ENCODE measurements at regions not wholly inside any gene's neighbourhood (a gene's known extent, or its start where the extent isn't known, plus 50 kb on each side); places are given as distances from the start of the nearest gene placed in this dataset.

GRCh38 chr16:6557353-6558023, 775.2 kb upstream of the RBFOX1 start:
- H3K4me3 Mint-ChIP-seq = peak overlapping the region; percentile 53
- H3K4me1 Mint-ChIP-seq = peaks cover 59% of the 10 kb centered on the region
- Histone ChIP-seq H3K36me3 (ENCODE audit: insufficient read depth) (peaks cover 5% of the 10 kb centered on the region; the same call in 1 of the 2 replicates), H3K79me2 (replicated peaks; ENCODE audit: insufficient read depth) (no peaks in the 10 kb centered on the region), H3K4me1 (ENCODE audit: insufficient read depth) (peaks cover 18% of the 10 kb centered on the region), H3K9me2 (ENCODE audit: insufficient read depth) (no peaks in the 10 kb centered on the region), H2AFZ (no peak overlapping the region), H3K27ac (ENCODE audit: low read depth) (peak overlapping the region; percentile 88), H4K20me1 (replicated peaks; ENCODE audit: insufficient read depth) (no peaks in the 10 kb centered on the region), H3K4me2 (peak overlapping the region; percentile 64), H3K4me3 (peak overlapping the region; percentile 28), H3K27me3 (ENCODE audit: insufficient read depth) (no peaks in the 10 kb centered on the region), H3F3A (replicated peaks; ENCODE audit: low read depth) (no peaks in the 10 kb centered on the region)
- peak overlapping the region; percentile 55; the same call in 1 of the 2 replicates for H3K27ac Mint-ChIP-seq
- H3K27me3 Mint-ChIP-seq (ENCODE audit: insufficient read depth, low read depth, poor library complexity) = no peaks in the 10 kb centered on the region
- H3K9me3 Mint-ChIP-seq = no peaks in the 10 kb centered on the region; the same call in 2 of the 3 replicates
- DNase-seq (ENCODE audit: low spot score) (no peak), ATAC-seq (no peak)
- 0 out of 3 replicates have a peak, but pooled peaks cover 5% of the 10 kb centered on the region for H3K36me3 Mint-ChIP-seq (ENCODE audit: low read depth)
- TF ChIP-seq CTCF (conservative IDR thresholded peaks at IDR 0.05; ENCODE audit: low read depth in 2 of 2) (no peak), ZNF462 (CRISPR knock-in tag; IDR thresholded peaks at IDR 0.05) (no peak), ZNF331 (CRISPR knock-in tag; IDR thresholded peaks at IDR 0.05; ENCODE audit: low read depth) (no peak), CREB1 (CRISPR knock-in tag; IDR thresholded peaks at IDR 0.05; ENCODE audit: low read depth) (no peak), ZNF114 (CRISPR knock-in tag; IDR thresholded peaks at IDR 0.05) (no peak), JUNB (IDR thresholded peaks at IDR 0.05; ENCODE audit: unreplicated experiment) (no peak), REST (IDR thresholded peaks at IDR 0.05; ENCODE audit: unreplicated experiment) (no peak), STAT1 (IDR thresholded peaks at IDR 0.05; ENCODE audit: unreplicated experiment) (no peak), NANOG (IDR thresholded peaks at IDR 0.05; ENCODE audit: borderline replicate concordance) (no peak), EZH2 (IDR thresholded peaks at IDR 0.05; ENCODE audit: low read depth, unreplicated experiment) (no peak), ETS1 (IDR thresholded peaks at IDR 0.05) (no peak), POLR2AphosphoS5 (IDR thresholded peaks at IDR 0.05; ENCODE audit: low read depth) (no peak), EZH2phosphoT487 (IDR thresholded peaks at IDR 0.05; ENCODE audit: unreplicated experiment) (no peak)
